OCI-LY3 (cell line): ENCODE measurements at regions not wholly inside any gene's neighbourhood (a gene's known extent, or its start where the extent isn't known, plus 50 kb on each side); places are given as distances from the start of the nearest gene placed in this dataset.

ENCODE experiments used
- H2AFZ ChIP-seq: fragments of 200-600, 300-600 bp; shearing (Covaris generic); 2 replicates; pipeline ENCODE4 v1.6.0; 2014; ENCODE audit warnings: antibody characterized with exemption, low read depth, low read length
- H3K27ac ChIP-seq: fragments of 200-600, 300-600 bp; sonication (generic); 2 replicates; pipeline ENCODE4 v1.5.1; 2014; ENCODE audit warnings: mild to moderate bottlenecking, low read length, moderate library complexity, mixed read lengths
- H3K27me3 ChIP-seq: fragments of 200-600, 300-600 bp; sonication (generic); 2 replicates; pipeline ENCODE4 v1.6.1; 2014; ENCODE audit warnings: low read depth, low read length, mixed read lengths
- H3K36me3 ChIP-seq: fragments of 200-600, 300-600 bp; sonication (generic); replicated peaks from 2 replicates; pipeline ENCODE3; 2014; ENCODE audit warnings: low read depth, low read length, mixed read lengths
- H3K4me1 ChIP-seq: fragments of 300-600, 200-600 bp; sonication (generic); 2 replicates; pipeline ENCODE4 v1.6.1; 2014; ENCODE audit warnings: low read length, mixed read lengths
- H3K4me2 ChIP-seq: fragments of 200-600, 300-600 bp; sonication (generic); 2 replicates; pipeline ENCODE4 v1.6.1; 2014; ENCODE audit warnings: low read length, mixed read lengths
- H3K4me3 ChIP-seq: fragments of 300-600, 200-600 bp; sonication (generic); 2 replicates; pipeline ENCODE4 v1.5.1; 2014; ENCODE audit warnings: antibody characterized with exemption, mild to moderate bottlenecking, low read length, moderate library complexity
- H3K79me2 ChIP-seq: fragments of 300-600, 200-600 bp; shearing (Covaris generic); 2 replicates; pipeline ENCODE4 v1.6.1; 2014; ENCODE audit warnings: mild to moderate bottlenecking, low read length, mixed read lengths
- H3K9ac ChIP-seq: fragments of 300-600, 200-600 bp; shearing (Covaris generic); 2 replicates; pipeline ENCODE4 v1.6.0; 2014; ENCODE audit warnings: mild to moderate bottlenecking, low read length, moderate library complexity
- H3K9me3 ChIP-seq: fragments of 200-600, 300-600 bp; shearing (Covaris generic); 2 replicates; pipeline ENCODE4 v1.6.1; 2014; ENCODE audit warnings: low read length, mixed read lengths; ENCODE audit not compliant: insufficient read depth
- H4K20me1 ChIP-seq: fragments of 200-600, 300-600 bp; sonication (generic); 2 replicates; pipeline ENCODE4 v1.6.1; 2016; ENCODE audit warnings: low read length, mixed read lengths; ENCODE audit not compliant: insufficient read depth
- EZH2phosphoT487 ChIP-seq: fragments of 200-600 bp; shearing (Covaris generic); IDR thresholded peaks from 2 replicates; pipeline ENCODE4 v1.6.1; 2018; ENCODE audit warnings: antibody characterized with exemption, mixed run types, low read depth
- TF ChIP-seq, protein P1 (sequence below): fragments of 200-600, 300-600 bp; sonication (generic); IDR thresholded peaks from 2 replicates; pipeline ENCODE4 v1.5.1; 2014; ENCODE audit warnings: antibody characterized with exemption, low read length, low read depth

DNA sequence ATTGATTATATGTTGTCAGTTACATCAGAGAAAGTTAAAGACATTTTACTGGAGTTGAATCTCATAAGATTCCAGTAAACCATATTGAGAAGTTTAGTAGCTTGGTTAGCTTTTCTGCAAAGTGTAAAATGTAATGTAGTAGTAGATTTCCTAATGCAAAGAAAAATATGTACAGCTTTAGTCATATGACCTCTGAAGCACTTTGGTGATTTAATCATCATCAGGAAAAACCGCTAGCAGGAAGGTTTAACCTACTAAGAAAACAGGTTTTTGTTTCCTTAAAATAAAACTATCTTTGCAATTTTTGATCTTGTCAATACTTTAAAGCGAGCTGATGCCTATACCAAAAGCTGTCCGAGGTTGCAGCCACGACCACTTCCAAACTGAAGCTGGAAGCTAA, 364.6 kb upstream of the ZNF385D start:
- no peaks in the 10 kb centered on the region for H3K9me3 ChIP-seq
- H3K4me1 ChIP-seq, result peaks cover 27% of the 10 kb centered on the region
- H3K36me3 ChIP-seq, result no peaks in the 10 kb centered on the region
- H3K4me2 ChIP-seq, result no peak overlapping the region
- TF ChIP-seq, protein P1, sequence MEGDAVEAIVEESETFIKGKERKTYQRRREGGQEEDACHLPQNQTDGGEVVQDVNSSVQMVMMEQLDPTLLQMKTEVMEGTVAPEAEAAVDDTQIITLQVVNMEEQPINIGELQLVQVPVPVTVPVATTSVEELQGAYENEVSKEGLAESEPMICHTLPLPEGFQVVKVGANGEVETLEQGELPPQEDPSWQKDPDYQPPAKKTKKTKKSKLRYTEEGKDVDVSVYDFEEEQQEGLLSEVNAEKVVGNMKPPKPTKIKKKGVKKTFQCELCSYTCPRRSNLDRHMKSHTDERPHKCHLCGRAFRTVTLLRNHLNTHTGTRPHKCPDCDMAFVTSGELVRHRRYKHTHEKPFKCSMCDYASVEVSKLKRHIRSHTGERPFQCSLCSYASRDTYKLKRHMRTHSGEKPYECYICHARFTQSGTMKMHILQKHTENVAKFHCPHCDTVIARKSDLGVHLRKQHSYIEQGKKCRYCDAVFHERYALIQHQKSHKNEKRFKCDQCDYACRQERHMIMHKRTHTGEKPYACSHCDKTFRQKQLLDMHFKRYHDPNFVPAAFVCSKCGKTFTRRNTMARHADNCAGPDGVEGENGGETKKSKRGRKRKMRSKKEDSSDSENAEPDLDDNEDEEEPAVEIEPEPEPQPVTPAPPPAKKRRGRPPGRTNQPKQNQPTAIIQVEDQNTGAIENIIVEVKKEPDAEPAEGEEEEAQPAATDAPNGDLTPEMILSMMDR, result no peak
- no peak for TF ChIP-seq EZH2phosphoT487
- H4K20me1 ChIP-seq, result no peaks in the 10 kb centered on the region
- no peaks in the 10 kb centered on the region for H3K27me3 ChIP-seq
- no peaks in the 10 kb centered on the region for H3K79me2 ChIP-seq
- H2AFZ ChIP-seq, result 0 out of 2 replicates have a peak overlapping the region, but pooled peaks have one; percentile 24
- H3K4me3 ChIP-seq, result no peak overlapping the region
- H3K27ac ChIP-seq, result no peak overlapping the region
- no peak overlapping the region for H3K9ac ChIP-seq

DNA sequence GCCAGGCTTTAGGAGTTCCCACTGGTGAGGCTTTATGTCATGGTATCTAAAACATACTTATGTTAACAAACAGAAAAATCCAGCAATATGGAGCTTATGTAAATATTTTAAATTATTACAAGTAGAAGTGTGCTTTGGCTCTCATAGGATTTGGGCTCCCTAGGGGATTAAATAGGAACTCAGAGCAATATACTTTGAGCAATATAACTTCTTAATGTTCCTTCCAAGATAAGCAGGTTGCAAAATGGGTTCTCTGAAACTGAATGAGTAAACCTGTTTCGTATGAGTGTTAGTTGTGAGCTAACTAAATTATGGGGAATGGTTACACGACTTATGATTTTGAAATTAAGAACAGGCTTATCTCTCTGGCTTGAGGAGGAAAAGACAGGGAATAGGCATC, 366.1 kb upstream of the ZNF385D start:
- Histone ChIP-seq H4K20me1 (no peaks in the 10 kb centered on the region), H3K9ac (no peak overlapping the region)
- TF ChIP-seq, protein P1, result no peak
- TF ChIP-seq EZH2phosphoT487, result no peak

DNA sequence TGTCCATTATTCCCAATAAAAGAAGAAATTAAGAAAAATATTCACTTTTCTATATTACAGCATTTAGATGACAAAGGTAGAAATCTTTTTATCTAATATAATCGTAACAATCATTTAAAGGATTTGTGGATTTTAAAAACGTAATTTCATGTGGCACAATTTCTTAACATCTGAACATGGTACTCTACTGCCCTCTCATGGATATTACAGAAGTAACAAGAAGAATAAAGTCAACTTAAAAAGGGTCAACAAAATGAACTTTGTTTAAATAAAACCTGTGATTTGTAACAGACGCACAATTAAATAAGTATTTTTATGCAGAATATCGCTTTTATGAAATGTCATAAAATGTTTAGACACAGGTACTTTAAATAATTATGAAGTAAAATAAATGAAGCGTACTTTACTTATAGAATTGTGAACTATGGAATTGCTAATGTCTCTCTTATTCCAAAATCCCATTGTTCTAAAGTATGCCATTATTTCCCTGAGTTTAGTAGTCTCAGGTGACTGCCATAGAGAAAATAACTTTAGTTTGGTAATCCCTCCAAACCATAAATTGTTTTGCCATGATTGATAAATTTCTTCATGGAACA, 366.8 kb upstream of the ZNF385D start:
- peak overlapping the region; percentile 16; the same call in 1 of the 2 replicates for H3K4me2 ChIP-seq
- H3K27me3 ChIP-seq, result no peaks in the 10 kb centered on the region
- H3K9ac ChIP-seq, result no peak overlapping the region
- no peaks in the 10 kb centered on the region for H3K9me3 ChIP-seq
- no peak overlapping the region for H3K4me3 ChIP-seq
- no peak overlapping the region for H2AFZ ChIP-seq
- H3K36me3 ChIP-seq, result no peaks in the 10 kb centered on the region
- H3K79me2 ChIP-seq, result no peaks in the 10 kb centered on the region
- H3K4me1 ChIP-seq, result peaks cover 49% of the 10 kb centered on the region
- no peak for TF ChIP-seq EZH2phosphoT487
- TF ChIP-seq, protein P1, result peak; percentile 86
- no peaks in the 10 kb centered on the region for H4K20me1 ChIP-seq
- no peak overlapping the region for H3K27ac ChIP-seq

More for the DNA sequence above, 366.1 kb upstream of the ZNF385D start:
- Histone ChIP-seq H3K27ac (no peak overlapping the region), H2AFZ (0 out of 2 replicates have a peak overlapping the region, but pooled peaks have one; percentile 54), H3K4me2 (peak overlapping the region; percentile 13; the same call in 1 of the 2 replicates), H3K36me3 (no peaks in the 10 kb centered on the region), H3K27me3 (no peaks in the 10 kb centered on the region), H3K79me2 (no peaks in the 10 kb centered on the region), H3K9me3 (no peaks in the 10 kb centered on the region), H3K4me3 (no peak overlapping the region), H3K4me1 (peaks cover 42% of the 10 kb centered on the region)

DNA sequence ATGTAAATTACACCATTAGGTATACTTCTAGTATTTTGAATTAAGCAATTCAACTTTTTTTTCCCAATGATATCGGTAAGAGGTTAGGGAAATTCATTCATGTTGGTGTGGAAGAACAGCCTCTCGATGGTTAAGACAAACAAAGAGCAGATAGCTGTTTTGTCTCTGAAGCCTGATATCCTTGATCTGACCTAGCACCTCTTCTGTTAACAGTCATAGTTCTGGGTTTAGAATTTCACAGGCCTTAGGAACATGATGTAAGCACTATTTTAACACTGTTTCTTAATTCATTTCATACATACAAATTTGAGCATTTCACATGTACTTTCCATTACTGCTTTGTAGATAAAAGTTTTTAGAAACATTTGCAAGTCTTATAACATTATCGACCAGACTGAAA, 367.5 kb upstream of the ZNF385D start:
- peak overlapping the region; percentile 43; the same call in 1 of the 2 replicates for H2AFZ ChIP-seq

More for the DNA sequence above, 367.5 kb upstream of the ZNF385D start:
- H3K9ac ChIP-seq, result no peak overlapping the region
- TF ChIP-seq, protein P1, result no peak
- no peak for TF ChIP-seq EZH2phosphoT487
- no peaks in the 10 kb centered on the region for H3K9me3 ChIP-seq
- no peak overlapping the region for H3K27ac ChIP-seq
- H3K27me3 ChIP-seq, result no peaks in the 10 kb centered on the region
- no peak overlapping the region for H3K4me3 ChIP-seq
- no peaks in the 10 kb centered on the region for H3K36me3 ChIP-seq
- H3K4me1 ChIP-seq, result peaks cover 56% of the 10 kb centered on the region
- no peaks in the 10 kb centered on the region for H4K20me1 ChIP-seq
- no peak overlapping the region for H3K4me2 ChIP-seq
- no peaks in the 10 kb centered on the region for H3K79me2 ChIP-seq
